Stomach smooth muscle (tissue), 2 donors: ENCODE measurements at regions not wholly inside any gene's neighbourhood (a gene's known extent, or its start where the extent isn't known, plus 50 kb on each side); places are given as distances from the start of the nearest gene placed in this dataset.

Experiments
- H3K27ac ChIP-seq: one replicate; pipeline ENCODE4 v1.7.0; 2013; ENCODE audit warnings: mild to moderate bottlenecking, low read length, inconsistent platforms
- H3K27me3 ChIP-seq, 2 donors: one replicate each; pipeline ENCODE4 v1.7.0; 2013; ENCODE audit warnings: low read length in 2 of 2; ENCODE audit not compliant: insufficient read depth in 2 of 2, control insufficient read depth in 1 of 2
- H3K36me3 ChIP-seq, 2 donors: one replicate each; pipeline ENCODE4 v1.7.0; 2013; ENCODE audit warnings: low read length in 2 of 2; ENCODE audit not compliant: control insufficient read depth in 2 of 2, insufficient read depth in 2 of 2
- H3K4me1 ChIP-seq: one replicate; pipeline ENCODE4 v1.7.0; 2013; ENCODE audit warnings: low read length; ENCODE audit not compliant: control insufficient read depth, insufficient read depth
- H3K4me3 ChIP-seq, 2 donors: one replicate each; pipeline ENCODE4 v1.7.0; 2013; ENCODE audit warnings: low read length in 2 of 2
- H3K9ac ChIP-seq, 2 donors: one replicate each; pipeline ENCODE4 v1.7.0; 2013; ENCODE audit warnings: low read length in 2 of 2, mild to moderate bottlenecking in 1 of 2
- H3K9me3 ChIP-seq, 2 donors: one replicate each; pipeline ENCODE4 v1.7.0; 2013; ENCODE audit warnings: low read length in 2 of 2; ENCODE audit not compliant: control insufficient read depth in 2 of 2
- donor health status: healthy.
- donor health status: Pancreatic carcinoma.

- peaks cover 0 to 4% of the 10 kb centered on the region in 2 donors for H3K9me3 ChIP-seq
- no peaks in the 10 kb centered on the region for H3K4me1 ChIP-seq
- no peaks in the 10 kb centered on the region for H3K36me3 ChIP-seq
- no peak overlapping the region for H3K9ac ChIP-seq
- no peak overlapping the region for H3K27ac ChIP-seq
- no peak overlapping the region for H3K4me3 ChIP-seq
- no peaks in the 10 kb centered on the region for H3K27me3 ChIP-seq
Measured at GRCh38 chr12:67558775-67559174, 89.8 kb upstream of the DYRK2 start.

GRCh38 chr12:67559751-67560150, 88.8 kb upstream of the DYRK2 start:
- Histone ChIP-seq H3K9ac (no peak overlapping the region), H3K27me3 (no peaks in the 10 kb centered on the region), H3K27ac (no peak overlapping the region), H3K4me1 (no peaks in the 10 kb centered on the region), H3K4me3 (no peak overlapping the region), H3K36me3 (no peaks in the 10 kb centered on the region), H3K9me3 (peaks cover 0 to 4% of the 10 kb centered on the region in 2 donors)

GRCh38 chr12:67562513-67563287, 85.8 kb upstream of the DYRK2 start:
- peaks cover 4% of the 10 kb centered on the region in 2 donors for H3K9me3 ChIP-seq

DNA sequence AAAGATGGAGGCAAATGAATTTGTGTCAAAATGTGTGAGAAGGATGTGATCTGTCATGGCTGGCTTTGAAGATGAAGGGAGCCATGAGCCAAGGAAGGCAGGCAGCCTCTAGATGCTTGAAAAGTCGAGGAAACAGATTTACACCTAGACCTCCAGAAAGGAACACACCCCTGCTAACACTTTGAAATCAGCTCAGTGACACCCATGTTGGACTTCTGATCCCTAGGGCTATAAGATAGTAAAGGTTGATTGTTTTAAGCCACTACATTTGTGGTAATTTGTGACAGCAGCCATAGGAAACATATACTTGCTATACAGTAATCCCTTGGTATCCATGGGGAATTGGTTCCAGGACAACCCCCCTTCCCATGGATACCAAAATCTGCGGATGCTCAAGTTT, 80.5 kb upstream of the DYRK2 start:
- Histone ChIP-seq H3K27ac (no peak overlapping the region), H3K9ac (no peak overlapping the region), H3K9me3 (peaks cover 0 to 4% of the 10 kb centered on the region in 2 donors), H3K36me3 (no peaks in the 10 kb centered on the region), H3K4me3 (no peak overlapping the region), H3K4me1 (no peaks in the 10 kb centered on the region), H3K27me3 (no peaks in the 10 kb centered on the region)

More at GRCh38 chr12:67562513-67563287, 85.8 kb upstream of the DYRK2 start:
- H3K27ac ChIP-seq, result no peak overlapping the region
- no peaks in the 10 kb centered on the region for H3K27me3 ChIP-seq
- H3K9ac ChIP-seq, result no peak overlapping the region
- no peaks in the 10 kb centered on the region for H3K4me1 ChIP-seq
- no peaks in the 10 kb centered on the region for H3K36me3 ChIP-seq
- H3K4me3 ChIP-seq, result no peak overlapping the region

DNA sequence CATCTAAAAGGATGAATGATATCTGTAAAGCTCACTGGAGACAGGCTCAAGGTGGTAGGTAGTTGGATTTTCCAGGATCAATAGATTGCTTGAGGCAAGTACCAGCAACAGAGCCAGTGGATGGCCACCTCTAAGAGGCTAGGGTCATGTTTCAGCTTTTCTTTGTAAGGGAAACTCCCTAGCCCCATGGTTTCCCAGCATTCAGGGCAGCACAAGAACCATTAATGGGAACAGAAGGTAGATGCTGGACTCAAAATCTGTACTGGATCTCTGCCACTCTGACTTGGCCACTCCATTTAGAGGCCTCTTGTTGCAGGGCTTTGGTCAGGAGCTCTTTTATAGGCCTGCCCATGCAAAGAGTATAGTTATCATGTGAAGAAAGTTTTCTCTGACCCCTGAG, 76.1 kb upstream of the DYRK2 start:
- Histone ChIP-seq H3K4me3 (no peak overlapping the region), H3K4me1 (no peaks in the 10 kb centered on the region), H3K27ac (no peak overlapping the region)

GRCh38 chr12:67573566-67573965, 75.0 kb upstream of the DYRK2 start:
- no peaks in the 10 kb centered on the region for H3K27me3 ChIP-seq
- H3K36me3 ChIP-seq, result no peaks in the 10 kb centered on the region
- no peaks in the 10 kb centered on the region for H3K9me3 ChIP-seq
- H3K27ac ChIP-seq, result no peak overlapping the region
- H3K4me1 ChIP-seq, result no peaks in the 10 kb centered on the region
- no peak overlapping the region for H3K4me3 ChIP-seq
- H3K9ac ChIP-seq, result no peak overlapping the region

More for the DNA sequence above, 76.1 kb upstream of the DYRK2 start:
- Histone ChIP-seq H3K9me3 (no peaks in the 10 kb centered on the region), H3K27me3 (no peaks in the 10 kb centered on the region), H3K9ac (no peak overlapping the region), H3K36me3 (no peaks in the 10 kb centered on the region)

- Histone ChIP-seq H3K9me3 (no peaks in the 10 kb centered on the region), H3K36me3 (no peaks in the 10 kb centered on the region), H3K9ac (no peak overlapping the region), H3K27me3 (no peaks in the 10 kb centered on the region), H3K4me1 (no peaks in the 10 kb centered on the region), H3K4me3 (no peak overlapping the region), H3K27ac (no peak overlapping the region)
Measured at GRCh38 chr12:67578976-67579661, 69.4 kb upstream of the DYRK2 start.

DNA sequence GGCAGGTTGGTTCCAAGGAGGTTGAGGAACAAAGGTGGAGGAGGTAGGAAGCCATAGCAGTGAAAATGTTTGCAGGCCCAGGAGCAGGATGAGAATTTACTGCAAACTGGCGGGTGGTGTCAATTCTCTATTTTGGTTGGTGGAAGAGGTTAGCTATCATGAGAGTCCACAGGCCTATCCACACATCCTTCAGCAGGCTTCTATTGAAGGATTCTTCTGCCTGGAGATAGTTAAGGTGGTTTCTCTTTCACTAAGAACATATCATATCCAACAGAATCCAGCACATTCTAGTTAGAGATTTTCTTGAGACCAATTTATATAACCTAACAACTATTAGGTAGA, 68.9 kb upstream of the DYRK2 start:
- no peaks in the 10 kb centered on the region for H3K9me3 ChIP-seq
- H3K4me1 ChIP-seq, result no peaks in the 10 kb centered on the region
- H3K9ac ChIP-seq, result no peak overlapping the region
- H3K27me3 ChIP-seq, result no peaks in the 10 kb centered on the region
- H3K36me3 ChIP-seq, result no peaks in the 10 kb centered on the region
- H3K4me3 ChIP-seq, result no peak overlapping the region
- H3K27ac ChIP-seq, result no peak overlapping the region

GRCh38 chr12:67582238-67582834, 66.2 kb upstream of the DYRK2 start:
- H3K27me3 ChIP-seq, result no peaks in the 10 kb centered on the region
- H3K36me3 ChIP-seq, result no peaks in the 10 kb centered on the region
- no peak overlapping the region for H3K9ac ChIP-seq
- H3K27ac ChIP-seq, result no peak overlapping the region
- H3K9me3 ChIP-seq, result no peaks in the 10 kb centered on the region
- no peak overlapping the region for H3K4me3 ChIP-seq
- H3K4me1 ChIP-seq, result no peaks in the 10 kb centered on the region

DNA sequence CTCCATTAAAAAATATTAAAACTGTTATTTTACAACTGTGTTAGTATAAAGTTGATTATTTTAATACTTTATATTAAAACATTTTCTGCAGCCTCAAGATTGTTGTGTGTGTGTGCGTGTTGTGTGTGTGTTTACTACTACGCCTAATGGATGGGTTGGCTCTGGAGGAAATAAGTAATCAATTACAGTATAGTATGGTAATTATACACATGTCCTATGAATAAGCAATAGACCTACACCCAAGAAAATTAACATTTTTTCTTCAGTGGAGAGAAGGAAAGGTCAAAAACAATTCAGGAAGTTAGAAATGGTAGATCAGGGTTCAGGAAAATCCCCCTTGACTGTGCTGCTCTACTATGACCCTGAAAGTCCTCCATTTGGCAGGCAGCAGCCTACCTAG, 65.7 kb upstream of the DYRK2 start:
- no peaks in the 10 kb centered on the region for H3K4me1 ChIP-seq
- no peaks in the 10 kb centered on the region for H3K36me3 ChIP-seq
- H3K27me3 ChIP-seq, result no peaks in the 10 kb centered on the region
- no peak overlapping the region for H3K9ac ChIP-seq
- H3K9me3 ChIP-seq, result no peaks in the 10 kb centered on the region
- H3K27ac ChIP-seq, result no peak overlapping the region
- no peak overlapping the region for H3K4me3 ChIP-seq

GRCh38 chr12:67586951-67587350, 61.6 kb upstream of the DYRK2 start:
- Histone ChIP-seq H3K27ac (no peak overlapping the region), H3K4me3 (no peak overlapping the region), H3K27me3 (no peaks in the 10 kb centered on the region), H3K9ac (no peak overlapping the region), H3K36me3 (no peaks in the 10 kb centered on the region), H3K4me1 (no peaks in the 10 kb centered on the region), H3K9me3 (no peaks in the 10 kb centered on the region)
